ENCODE measurements at regions not wholly inside any gene's neighbourhood (a gene's known extent, or its start where the extent isn't known, plus 50 kb on each side); places are given as distances from the start of the nearest gene placed in this dataset.

GRCh38 chr2:239512054-239512453, 111.2 kb upstream of the HDAC4 start:
- no peak for DNase-seq (ENCODE audit: low read depth, low spot score)
- no peak for TF ChIP-seq EZH2 (IDR thresholded peaks at IDR 0.05; ENCODE audit: low read length)
- no peak for TF ChIP-seq CTCF (optimal IDR thresholded peaks at IDR 0.05 in 1 of 3, IDR thresholded peaks at IDR 0.05 in 1 of 3, conservative IDR thresholded peaks at IDR 0.05 in 1 of 3; ENCODE audit: extremely low read depth in 1 of 3, insufficient read depth in 2 of 3, low read length in 3 of 3)
- H3K9me3 ChIP-seq (ENCODE audit: control insufficient read depth, low read depth, low read length) = no peaks in the 10 kb centered on the region
- no peak overlapping the region for H3K4me3 ChIP-seq (ENCODE audit: control insufficient read depth in 2 of 3, extremely low read depth in 1 of 3, insufficient read depth in 2 of 3, low read depth in 1 of 3, low read length in 3 of 3)
- H4K20me1 ChIP-seq (ENCODE audit: control insufficient read depth, extremely low read depth, insufficient read depth, low read length) = no peaks in the 10 kb centered on the region
- H3K27ac ChIP-seq (ENCODE audit: control insufficient read depth, insufficient read depth, low read length) = no peak overlapping the region
- H3K9ac ChIP-seq (ENCODE audit: control insufficient read depth, extremely low read depth, insufficient read depth, low read length) = no peak overlapping the region
- H3K4me2 ChIP-seq (ENCODE audit: control insufficient read depth, extremely low read depth, insufficient read depth, low read depth, low read length) = no peak overlapping the region
- H3K9me1 ChIP-seq (ENCODE audit: control insufficient read depth, extremely low read depth, insufficient read depth, low read length) = no peaks in the 10 kb centered on the region
- no peak overlapping the region for H2AFZ ChIP-seq (ENCODE audit: control insufficient read depth, low read length)
- no peak for FAIRE-seq
- dilution Hi-C loops (cut with MboI; ENCODE audit: extremely low pct_ligation_motif_present, low sequenced_read_pairs) = no loop called here
- no peaks in the 10 kb centered on the region for H3K4me1 ChIP-seq (ENCODE audit: control insufficient read depth, extremely low read depth, insufficient read depth, low read length)
- no peaks in the 10 kb centered on the region for H3K27me3 ChIP-seq (ENCODE audit: control insufficient read depth, extremely low read depth, insufficient read depth, low read length)
- no peaks in the 10 kb centered on the region for H3K36me3 ChIP-seq (ENCODE audit: control insufficient read depth in 2 of 2, extremely low read depth in 1 of 2, insufficient read depth in 2 of 2, low read length in 2 of 2)
- no peaks in the 10 kb centered on the region for H3K79me2 ChIP-seq (ENCODE audit: control insufficient read depth, insufficient read depth, low read length)

GRCh38 chr2:239509373-239510143, 108.7 kb upstream of the HDAC4 start:
- no peak for DNase-seq (ENCODE audit: low read depth, low spot score)
- Histone ChIP-seq H3K27ac (ENCODE audit: control insufficient read depth, insufficient read depth, low read length) (no peak overlapping the region), H3K4me2 (ENCODE audit: control insufficient read depth, extremely low read depth, insufficient read depth, low read depth, low read length) (no peak overlapping the region), H3K4me3 (ENCODE audit: control insufficient read depth in 2 of 3, extremely low read depth in 1 of 3, insufficient read depth in 2 of 3, low read depth in 1 of 3, low read length in 3 of 3) (no peak overlapping the region), H3K79me2 (ENCODE audit: control insufficient read depth, insufficient read depth, low read length) (no peaks in the 10 kb centered on the region), H3K9me3 (ENCODE audit: control insufficient read depth, low read depth, low read length) (no peaks in the 10 kb centered on the region), H3K27me3 (ENCODE audit: control insufficient read depth, extremely low read depth, insufficient read depth, low read length) (no peaks in the 10 kb centered on the region), H3K9ac (ENCODE audit: control insufficient read depth, extremely low read depth, insufficient read depth, low read length) (no peak overlapping the region), H2AFZ (ENCODE audit: control insufficient read depth, low read length) (no peak overlapping the region), H4K20me1 (ENCODE audit: control insufficient read depth, extremely low read depth, insufficient read depth, low read length) (no peaks in the 10 kb centered on the region), H3K4me1 (ENCODE audit: control insufficient read depth, extremely low read depth, insufficient read depth, low read length) (no peaks in the 10 kb centered on the region), H3K36me3 (ENCODE audit: control insufficient read depth in 2 of 2, extremely low read depth in 1 of 2, insufficient read depth in 2 of 2, low read length in 2 of 2) (no peaks in the 10 kb centered on the region), H3K9me1 (ENCODE audit: control insufficient read depth, extremely low read depth, insufficient read depth, low read length) (no peaks in the 10 kb centered on the region)
- dilution Hi-C loops (cut with MboI; ENCODE audit: extremely low pct_ligation_motif_present, low sequenced_read_pairs) = no loop called here
- TF ChIP-seq EZH2 (IDR thresholded peaks at IDR 0.05; ENCODE audit: low read length) (no peak), CTCF (optimal IDR thresholded peaks at IDR 0.05 in 1 of 3, IDR thresholded peaks at IDR 0.05 in 1 of 3, conservative IDR thresholded peaks at IDR 0.05 in 1 of 3; ENCODE audit: extremely low read depth in 1 of 3, insufficient read depth in 2 of 3, low read length in 3 of 3) (no peak)
- no peak for FAIRE-seq

Measured in keratinocyte (primary cell).